HG03108 (cell line): ENCODE measurements at regions not wholly inside any gene's neighbourhood (a gene's known extent, or its start where the extent isn't known, plus 50 kb on each side); places are given as distances from the start of the nearest gene placed in this dataset.

ENCODE experiments used
- ATAC-seq: cut with Tn5 transposase; IDR thresholded peaks from one replicate; pipeline ENCODE4 v1.9.1; 2021; ENCODE audit warnings: moderate library complexity; ENCODE audit not compliant: unreplicated experiment

DNA sequence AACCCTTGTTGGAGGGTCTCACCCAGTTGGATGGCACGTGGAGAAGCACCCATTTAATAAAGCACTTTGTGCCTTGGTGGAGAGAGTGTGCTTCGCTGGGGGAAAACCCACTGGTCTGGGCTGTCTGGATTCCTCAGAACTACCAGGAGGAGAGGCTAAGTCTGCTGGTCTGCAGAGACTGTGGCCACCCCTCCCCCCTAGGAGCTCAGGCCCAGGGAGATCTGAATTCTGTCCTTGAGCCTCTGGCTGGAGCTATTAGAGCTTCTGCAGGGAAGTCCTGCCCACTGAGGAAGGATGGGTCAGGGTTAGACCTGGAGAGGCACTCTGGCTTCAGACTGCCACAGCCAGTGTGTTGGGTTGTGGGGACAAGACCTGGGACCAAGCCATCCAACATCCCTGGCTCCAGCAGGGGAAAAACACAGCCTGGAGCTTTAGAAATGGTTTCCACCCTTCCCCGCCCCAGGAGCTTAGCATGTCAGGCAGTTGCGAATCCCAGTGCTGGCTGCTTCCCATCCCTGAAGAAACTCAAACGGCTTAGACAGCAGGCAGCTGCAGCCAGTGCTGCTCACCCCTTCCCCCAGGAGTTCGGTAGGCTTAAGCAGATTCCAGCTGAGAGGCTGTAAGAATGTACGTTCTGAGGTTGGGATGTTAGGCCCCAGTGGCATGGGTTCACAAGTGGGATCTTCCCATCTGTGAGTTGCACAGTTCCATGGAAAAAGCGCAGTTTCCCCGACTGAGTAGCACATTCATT lies 288.3 kb downstream of the TGFB2 start:
- no peak for ATAC-seq

DNA sequence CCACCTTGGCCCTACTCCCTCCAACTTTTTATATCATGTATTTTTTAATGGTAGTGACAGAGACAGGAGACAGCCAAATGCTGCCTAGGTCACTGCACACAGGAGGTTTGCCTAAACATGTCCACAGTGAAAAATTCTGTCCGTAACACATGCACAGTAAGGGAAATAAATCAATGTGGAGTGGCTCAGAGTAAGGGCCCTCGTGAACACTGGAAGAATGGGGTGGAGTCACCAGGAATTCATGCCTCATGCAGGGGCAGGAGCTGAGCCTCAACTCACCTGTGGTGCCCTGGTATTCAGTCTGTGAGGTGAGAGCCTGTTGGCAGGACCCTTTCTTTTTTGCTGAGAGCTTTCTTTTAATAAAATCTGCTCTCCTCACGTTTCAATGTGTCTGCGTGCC lies 289.1 kb downstream of the TGFB2 start:
- ATAC-seq = no peak

DNA sequence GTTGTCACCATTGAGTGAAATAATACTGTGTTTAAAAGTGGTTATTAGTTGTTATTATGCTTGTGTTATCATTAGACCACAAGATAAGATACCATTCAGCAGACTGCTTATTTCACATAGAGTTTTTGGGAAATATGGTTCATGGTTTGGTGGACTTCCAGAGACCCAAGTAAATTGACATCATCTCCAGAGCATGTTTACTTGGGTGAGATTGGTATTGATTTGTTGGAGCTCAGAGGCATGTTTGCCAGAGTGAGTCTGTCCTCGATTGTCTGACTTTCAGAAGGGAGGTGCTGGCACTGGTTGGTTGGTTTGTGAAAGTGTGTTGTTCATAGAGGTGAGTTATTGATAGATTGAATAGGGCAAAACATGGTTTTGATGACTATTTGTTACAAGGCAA lies 291.4 kb downstream of the TGFB2 start:
- ATAC-seq = no peak

DNA sequence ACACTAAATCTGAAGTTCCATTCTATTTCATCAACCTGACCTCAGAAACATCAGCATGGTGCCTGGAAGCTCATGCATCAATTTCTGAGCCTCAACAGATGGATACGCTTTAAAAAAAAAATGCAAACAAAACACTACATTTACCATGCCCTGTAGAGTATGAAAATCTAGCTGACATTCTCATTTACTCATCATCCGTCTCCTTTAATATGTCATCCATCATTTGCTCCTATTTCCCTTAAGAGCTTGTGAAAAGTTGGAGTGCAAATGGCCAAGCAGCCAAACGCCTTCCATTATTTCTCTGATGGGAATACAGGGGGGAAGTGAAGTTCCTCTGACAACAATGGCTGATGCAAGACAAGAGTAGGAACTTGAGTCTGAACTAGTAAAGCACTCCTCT lies 295.0 kb downstream of the TGFB2 start:
- no peak for ATAC-seq

DNA sequence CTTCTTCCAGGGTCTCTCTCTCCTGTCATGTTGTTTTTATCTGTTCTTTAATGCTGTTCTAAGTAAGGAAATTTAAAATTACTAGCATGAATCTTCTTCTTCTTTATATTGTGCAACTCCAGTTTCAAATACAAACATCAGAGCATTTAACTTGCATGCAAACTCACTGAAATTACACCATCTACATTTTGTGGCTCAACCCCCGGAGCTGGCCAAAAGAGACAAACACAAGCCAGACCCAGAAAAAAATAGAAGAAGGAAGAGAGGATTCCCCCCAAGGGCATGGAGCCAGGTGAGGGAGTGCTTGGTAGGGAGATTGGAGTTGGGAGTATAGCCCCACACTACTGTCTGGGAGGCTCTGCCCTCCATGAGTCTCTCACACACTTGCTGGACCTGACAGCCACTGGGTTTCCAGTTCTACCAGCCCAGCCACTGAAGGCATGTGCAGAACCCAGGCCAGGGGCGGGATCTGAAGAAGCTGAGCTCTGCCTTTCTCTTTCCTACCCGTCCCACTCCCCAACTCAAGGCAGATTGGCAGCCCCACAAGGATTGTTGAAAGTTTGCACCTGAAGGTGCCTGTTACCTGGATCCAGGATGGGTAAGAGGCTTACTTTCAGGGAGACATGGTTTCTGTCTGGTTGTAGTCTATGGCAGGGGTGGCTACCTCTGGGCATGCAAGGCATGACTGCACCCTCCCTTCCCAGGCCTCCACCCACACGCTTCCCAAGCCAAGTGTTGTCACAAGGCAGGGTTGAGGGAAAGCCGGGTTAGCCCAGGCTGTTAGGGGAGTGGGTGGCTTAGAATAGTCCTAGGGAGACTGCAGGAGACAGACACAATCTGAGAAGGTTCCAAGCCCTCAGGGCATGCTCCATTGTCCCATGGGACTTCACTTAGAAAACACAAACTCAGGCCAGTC lies 297.2 kb downstream of the TGFB2 start:
- ATAC-seq = no peak

DNA sequence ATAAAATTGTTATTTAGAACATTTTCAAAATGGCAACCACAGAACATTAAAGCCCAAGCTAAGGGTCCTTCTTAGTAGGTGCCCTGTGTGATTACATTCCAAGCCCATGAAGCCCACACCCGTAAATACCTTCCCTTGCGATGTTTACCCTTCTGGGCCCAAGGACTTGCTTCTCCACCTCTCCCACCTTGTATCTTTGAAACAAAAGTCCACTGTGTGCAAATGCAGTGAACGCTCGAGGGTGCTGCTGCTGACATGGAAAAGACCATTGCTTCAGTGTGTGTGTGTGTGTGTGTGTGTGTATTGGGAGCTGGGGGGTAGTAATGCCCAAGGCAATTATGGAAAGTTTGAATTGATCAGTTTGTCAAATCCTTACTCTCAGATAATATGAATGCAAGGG lies 298.1 kb downstream of the TGFB2 start:
- ATAC-seq = no peak

DNA sequence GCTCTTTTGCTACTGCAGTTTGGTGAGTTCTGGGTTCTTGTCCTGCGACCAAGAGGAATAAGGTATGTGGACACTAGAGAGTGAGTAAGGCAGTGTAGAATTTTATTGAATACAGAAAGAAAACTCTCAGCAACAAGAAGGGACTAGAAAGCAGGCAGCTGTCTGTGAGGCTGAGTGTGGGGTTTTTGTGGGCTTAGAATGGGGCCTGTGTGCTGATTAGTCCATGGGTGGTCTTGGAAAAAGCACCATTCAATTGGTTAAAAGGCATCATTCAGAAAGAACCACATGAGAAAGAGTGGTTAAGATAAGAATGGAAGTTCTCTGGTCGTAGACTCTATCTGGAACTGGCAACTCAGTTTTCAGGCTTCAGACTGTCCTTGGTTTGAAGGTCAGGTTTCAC lies 298.8 kb downstream of the TGFB2 start:
- ATAC-seq = no peak

DNA sequence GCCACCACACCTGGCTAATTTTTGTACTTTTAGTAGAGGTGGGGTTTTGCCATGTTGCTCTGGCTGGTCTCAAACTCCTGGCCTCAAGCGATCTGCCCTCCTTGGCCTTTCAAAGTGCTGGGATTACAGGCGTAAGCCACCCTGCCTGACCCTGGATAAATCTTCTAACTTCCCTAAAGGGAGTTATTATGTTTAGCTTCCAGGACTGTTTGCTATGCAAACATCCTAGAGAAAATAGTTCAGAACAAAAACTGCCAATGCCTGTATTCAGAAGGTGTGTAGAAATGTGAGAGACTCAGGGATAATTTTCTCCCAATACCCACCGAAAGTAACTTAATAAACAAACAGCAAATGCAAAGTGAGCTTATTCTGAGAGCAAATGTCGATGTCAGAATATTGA lies 301.2 kb downstream of the TGFB2 start:
- no peak for ATAC-seq

DNA sequence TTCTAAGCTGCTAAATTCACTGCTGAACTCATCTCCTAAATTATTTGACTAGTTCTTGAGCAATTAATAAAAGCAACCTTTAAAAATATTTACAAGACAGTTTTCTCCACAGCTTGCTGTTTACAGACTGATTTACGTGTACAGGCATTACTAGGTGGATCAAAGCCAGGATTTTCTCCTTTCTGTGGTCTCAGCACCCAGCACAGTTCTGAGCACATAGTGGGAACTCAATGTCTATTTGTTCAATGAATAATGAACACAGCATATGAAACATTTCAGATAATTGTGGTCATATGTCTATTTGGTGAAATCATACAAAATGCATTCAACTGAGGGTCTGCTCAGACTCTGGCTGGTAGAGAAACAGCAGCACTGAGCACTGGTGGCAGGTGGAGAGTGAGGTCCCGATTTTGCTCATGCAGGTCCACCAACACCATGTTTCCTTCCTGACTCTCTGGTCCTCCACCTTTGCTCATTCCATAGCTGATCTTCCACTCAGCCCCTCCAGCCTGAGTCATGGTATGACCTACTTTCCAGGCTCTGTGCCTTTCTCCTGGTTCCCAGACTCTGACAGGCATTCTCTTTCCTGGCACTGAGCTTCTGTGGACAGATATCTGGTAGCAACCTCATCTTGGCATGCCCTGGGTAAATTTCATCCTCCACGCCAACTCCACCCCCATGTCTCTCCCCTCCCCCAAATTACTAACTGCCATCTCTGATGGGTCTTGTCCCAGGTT lies 311.3 kb downstream of the TGFB2 start:
- no peak for ATAC-seq

DNA sequence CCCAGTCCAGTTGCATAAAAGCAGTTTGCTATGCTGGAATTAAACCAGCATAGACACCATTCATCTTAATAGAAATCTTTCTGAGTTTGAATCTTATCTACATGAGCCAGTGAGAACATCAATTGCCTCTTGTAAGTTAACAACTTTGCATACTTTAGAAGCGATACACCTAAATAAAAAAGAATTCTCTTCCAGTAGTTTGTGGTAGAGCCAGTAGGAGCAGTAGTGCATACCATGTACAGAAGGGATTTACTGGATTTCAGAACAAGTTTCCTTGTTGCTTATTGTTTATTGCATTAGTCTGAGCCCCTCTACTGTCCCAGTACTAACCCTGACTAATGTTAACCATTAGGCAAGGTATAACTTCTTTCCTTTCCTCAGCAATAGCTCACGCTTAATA lies 313.1 kb downstream of the TGFB2 start:
- no peak for ATAC-seq

DNA sequence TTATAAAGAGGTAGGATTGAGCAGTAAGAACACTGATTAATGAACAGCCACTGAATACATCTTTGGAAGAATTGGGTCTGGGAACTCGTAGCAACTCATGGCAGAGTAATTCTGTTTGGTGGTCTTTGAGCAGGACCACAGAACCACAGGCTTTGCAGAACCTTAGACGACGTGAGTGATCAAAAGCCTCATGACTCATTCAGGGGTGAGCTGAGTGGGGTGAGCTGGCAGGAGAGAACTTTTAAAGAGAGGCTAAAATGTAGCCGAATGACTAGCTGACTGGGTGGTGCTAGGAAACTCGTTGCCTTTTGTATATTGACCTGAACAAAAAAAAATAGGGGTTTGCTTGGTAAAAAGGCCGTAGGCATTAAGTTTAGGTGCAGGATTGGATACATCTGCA lies 313.8 kb downstream of the TGFB2 start:
- ATAC-seq = no peak

DNA sequence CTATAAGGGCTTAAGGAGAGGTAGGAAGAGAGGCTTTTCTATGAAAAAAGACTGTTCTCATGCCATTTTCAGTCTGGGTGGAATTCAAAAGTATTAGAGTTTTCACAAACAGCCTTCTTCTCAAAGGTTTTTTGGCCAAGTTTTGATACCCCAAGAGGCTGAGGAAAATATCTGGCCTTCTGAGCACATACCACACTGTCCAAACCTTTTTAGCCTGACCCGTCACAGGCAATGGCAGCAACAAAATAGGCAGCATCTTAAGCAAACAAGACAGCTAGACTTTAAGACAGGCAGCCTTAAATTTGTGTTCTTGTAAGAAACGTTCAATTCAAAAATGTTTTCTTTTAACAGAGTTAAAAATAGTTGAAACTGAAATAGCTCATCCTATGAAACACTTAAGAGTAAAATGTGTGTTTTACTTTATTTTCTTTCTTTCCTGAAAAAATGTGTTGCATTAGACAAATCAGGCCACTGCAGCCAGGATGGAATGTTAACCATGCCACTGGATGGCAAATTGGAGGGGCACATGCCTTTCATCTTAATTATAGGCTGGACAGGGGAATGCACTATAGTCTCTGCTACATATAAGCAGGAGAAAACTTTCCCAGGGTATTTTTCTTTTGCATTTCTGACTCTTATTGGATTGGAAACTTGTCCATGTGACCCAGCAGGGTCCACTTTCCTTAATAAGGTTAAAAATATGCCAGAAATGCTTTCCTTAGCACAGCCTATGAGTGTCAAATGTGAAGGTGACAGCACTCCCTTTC lies 315.0 kb downstream of the TGFB2 start:
- no peak for ATAC-seq

DNA sequence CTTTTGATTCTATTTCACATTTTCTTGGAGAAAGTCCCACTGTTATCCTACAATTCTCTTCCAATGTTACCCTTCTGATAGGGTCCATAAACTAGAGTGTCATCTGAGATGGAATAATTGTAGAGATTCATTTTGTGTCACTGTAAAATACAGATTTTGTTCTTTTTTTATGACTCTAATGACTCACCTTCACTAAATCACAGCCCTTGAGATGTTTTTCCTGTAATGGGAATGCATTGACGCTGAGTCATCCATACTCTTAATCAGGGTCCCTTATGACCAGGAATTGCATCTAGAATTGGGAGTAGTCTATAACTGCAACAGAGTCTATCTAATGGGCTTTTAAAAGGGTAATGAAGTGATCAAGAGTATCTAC lies 315.5 kb downstream of the TGFB2 start:
- ATAC-seq = no peak

DNA sequence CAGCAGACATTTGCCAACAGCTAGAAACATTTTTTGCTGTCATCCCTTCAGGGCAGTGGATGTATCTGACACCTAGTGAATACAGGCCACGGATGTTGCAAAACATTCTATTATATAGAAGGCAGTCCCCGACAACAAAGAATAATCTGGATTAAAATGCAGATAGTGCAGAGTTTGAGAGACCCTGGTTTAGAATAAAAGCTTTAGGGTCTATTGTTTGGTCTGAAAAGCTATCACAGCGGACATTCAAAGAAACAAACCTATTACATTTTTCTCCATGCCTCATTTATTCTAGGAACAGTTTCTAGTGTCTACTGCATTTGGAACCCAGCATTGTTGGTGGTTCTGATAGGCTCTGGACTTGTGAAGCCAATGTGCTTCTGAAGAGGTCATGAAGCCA lies 316.3 kb downstream of the TGFB2 start:
- no peak for ATAC-seq

DNA sequence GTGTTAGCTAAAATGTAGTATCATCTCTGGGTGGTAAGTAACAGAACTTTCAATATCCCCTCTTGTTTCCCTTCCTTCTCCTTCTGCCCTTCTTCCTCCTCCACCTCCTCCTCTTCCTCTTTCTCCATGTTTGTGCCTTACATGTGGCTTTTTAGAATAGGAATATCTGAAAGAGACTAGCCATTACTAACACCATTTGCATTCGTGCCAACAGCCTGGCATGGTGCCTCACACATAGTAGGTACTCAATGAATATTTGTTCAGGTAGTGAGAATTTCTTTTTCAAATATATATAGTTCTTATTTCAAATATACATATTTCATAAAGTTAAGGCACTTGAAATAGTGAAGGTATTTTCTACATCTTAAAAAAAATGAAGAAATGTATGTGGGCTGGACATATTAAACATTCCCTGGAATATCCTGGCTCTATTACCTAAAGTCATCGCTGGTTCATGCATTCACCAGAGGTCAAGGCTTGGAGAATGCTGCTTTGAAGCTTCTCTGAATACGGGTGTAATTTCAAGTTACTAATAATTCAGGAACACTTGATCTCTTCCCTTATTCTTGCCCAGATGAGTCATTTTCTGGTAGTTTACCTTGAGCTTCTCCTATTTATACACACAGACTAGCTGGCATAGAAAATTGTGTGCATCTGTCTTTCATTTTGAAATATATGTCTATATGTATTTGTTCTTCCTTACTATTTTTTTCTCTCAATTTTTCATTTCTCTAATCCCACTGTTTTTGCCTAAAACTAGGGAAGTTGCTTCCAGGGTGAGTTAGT lies 319.4 kb downstream of the TGFB2 start:
- ATAC-seq = no peak

DNA sequence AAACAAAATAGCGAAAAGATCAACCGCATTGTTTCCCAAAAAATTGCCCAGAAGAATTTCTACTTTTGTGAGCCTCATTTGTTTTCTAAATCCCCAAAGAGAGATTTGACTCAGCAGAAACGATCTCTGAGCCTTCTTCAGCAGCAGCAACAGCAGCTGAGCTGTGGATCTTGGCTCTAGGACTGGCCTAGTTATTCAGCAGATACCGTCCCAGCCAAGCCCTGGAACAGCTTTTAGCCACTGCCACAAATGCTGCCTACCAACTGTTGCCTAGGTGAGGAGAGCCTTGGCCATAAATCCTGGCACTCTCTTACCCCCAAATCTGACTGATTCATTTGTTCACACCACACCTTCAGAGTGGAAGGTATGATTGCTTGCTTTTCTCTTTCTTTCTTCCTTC lies 320.1 kb downstream of the TGFB2 start:
- ATAC-seq = no peak

DNA sequence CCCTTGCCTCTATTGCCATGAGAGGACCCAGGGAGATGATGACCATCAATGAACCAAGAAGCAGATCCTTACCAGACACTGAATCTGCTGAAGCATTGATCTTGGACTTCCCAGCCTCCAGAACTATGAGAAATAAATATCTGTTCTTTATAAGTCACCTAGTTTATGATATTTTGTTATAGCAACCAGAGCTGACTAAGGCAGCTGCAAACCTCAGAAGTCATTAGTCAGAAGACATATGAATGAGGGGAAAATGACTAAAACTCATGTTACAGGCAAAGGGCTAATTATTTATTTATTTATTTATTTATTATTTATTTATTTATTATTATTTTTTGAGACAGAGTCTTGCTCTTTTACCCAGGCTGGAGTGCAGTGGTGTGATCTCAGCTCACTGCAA lies 321.1 kb downstream of the TGFB2 start:
- ATAC-seq = no peak

DNA sequence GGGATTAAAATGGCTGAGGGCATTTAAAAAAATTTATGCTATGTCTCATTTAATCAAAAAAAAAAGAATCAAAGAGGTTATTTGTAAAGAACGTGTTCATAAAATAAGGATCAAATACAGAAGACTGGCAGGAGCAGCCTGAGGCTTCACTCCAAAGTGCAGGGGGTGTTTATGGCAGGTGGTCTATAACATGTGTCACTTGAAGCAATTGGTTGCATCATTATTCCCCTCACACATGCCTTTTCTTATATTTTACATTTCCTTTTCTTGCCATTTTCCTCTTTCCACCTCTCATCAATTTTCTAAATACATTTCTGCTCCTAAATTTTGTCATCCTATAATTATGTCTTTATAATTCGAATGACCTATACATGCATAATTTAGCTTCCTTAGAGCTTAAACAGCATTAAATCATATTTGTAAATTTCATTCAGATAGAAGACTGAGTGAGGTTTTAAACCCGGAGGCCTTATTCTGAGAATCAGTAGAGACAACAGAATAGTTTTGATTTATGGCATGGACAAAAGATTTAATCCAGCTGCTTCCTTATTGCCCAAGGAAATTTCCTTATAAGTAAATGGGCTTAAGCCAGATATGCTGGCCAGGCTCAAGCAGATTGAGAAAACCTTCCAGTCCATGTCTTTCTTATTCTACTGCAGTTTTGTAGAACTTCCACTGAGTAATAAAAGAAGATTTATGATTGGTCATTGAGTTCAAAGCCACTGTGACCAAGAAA lies 322.8 kb downstream of the TGFB2 start:
- ATAC-seq = no peak

DNA sequence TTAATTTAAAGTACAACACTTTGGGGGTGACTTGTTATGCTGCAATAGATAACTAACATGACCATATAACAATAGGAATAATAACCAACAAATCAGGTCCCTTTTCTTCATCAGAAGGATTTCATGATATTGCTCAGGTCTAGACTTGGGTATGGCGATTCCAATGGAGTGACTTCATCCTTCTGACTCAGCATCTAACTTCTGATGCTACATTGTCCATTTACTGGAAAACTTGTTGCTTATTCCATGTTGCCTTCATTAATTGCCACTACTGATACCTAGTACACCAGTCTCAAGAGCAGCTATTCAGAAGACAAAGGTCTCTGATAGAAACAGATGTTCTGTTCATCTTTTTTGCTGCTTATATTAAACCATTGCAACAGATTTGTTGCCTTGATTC lies 324.3 kb downstream of the TGFB2 start:
- ATAC-seq = no peak

DNA sequence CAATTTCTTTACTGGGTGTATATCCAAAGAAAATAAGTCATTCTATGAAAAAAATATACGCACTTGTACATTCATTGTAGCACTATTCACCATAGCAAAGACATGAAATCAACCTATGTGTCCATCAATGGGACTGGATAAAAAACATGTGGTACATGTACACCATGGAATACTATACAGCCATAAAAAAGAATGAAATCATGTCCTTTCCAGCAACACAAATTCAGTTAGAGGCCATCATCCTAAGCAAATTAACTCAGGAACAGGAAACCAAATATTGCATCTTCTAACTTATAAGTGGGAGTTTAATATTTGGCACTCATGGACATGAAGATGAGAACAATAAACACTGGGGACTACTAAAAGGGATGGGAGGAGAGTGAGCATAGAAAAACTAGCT lies 325.7 kb downstream of the TGFB2 start:
- no peak for ATAC-seq
